NT2/D1 (cell line): ENCODE measurements at regions not wholly inside any gene's neighbourhood (a gene's known extent, or its start where the extent isn't known, plus 50 kb on each side); places are given as distances from the start of the nearest gene placed in this dataset.

Experiments
- SUZ12 ChIP-seq: IDR thresholded peaks from 2 replicates; pipeline ENCODE4 v1.6.1; 2011; ENCODE audit not compliant: insufficient read length, insufficient read depth; ENCODE audit errors: extremely low read depth
- YY1 ChIP-seq: IDR thresholded peaks from 2 replicates; pipeline ENCODE4 v1.6.1; 2011; ENCODE audit not compliant: insufficient read length, insufficient read depth
- ZNF274 ChIP-seq: IDR thresholded peaks from 2 replicates; pipeline ENCODE4 v1.6.1; 2011; ENCODE audit warnings: mild to moderate bottlenecking, low read depth, low read length

GRCh38 chr17:69684251-69684650, 269.8 kb downstream of the MAP2K6 start:
- TF ChIP-seq YY1 (no peak), ZNF274 (no peak), SUZ12 (no peak)
